H1 (cell line): ENCODE measurements at regions not wholly inside any gene's neighbourhood (a gene's known extent, or its start where the extent isn't known, plus 50 kb on each side); places are given as distances from the start of the nearest gene placed in this dataset.

Experiments used
- ATF2 ChIP-seq: IDR thresholded peaks from 2 replicates; pipeline ENCODE4 v1.6.1; 2012; ENCODE audit warnings: low read length, inconsistent platforms
- CHD2 ChIP-seq: IDR thresholded peaks from 2 replicates; pipeline ENCODE4 v1.6.1; 2012; ENCODE audit warnings: low read length, improper control_type of control experiment
- NRF1 ChIP-seq: IDR thresholded peaks from 2 replicates; pipeline ENCODE4 v1.6.1; 2011; ENCODE audit warnings: mild to moderate bottlenecking, low read depth, low read length, improper control_type of control experiment

- TF ChIP-seq CHD2, result no peak
- no peak for TF ChIP-seq ATF2
- no peak for TF ChIP-seq NRF1
Measured at GRCh38 chr6:1507251-1507650, 102.5 kb upstream of the FOXC1 start (continued).
